PC-3 (cell line): ENCODE measurements at regions not wholly inside any gene's neighbourhood (a gene's known extent, or its start where the extent isn't known, plus 50 kb on each side); places are given as distances from the start of the nearest gene placed in this dataset.

Experiments
- ATAC-seq: fragments of 200-7000 bp; cut with Tn5 transposase; 2 replicates; pipeline ENCODE4 v1.9.1; 2020; ENCODE audit warnings: mild to moderate bottlenecking, moderate library complexity
- BruUV-seq: library from RNA; stranded (reverse); fragments of 400-500 nt; replicated peaks from 2 replicates; lab custom pipeline; 2021; lab: Mats Ljungman, UMichigan
- CTCF ChIA-PET: fragments of 300-600 bp; sonication (Branson Sonifier 250); formaldehyde crosslinking; loops from one replicate; lab custom pipeline; 2022; ENCODE audit warnings: antibody characterized with exemption; lab: Charles Lee
- POLR2A ChIA-PET: fragments of 300-600 bp; sonication (Branson Sonifier 250); formaldehyde crosslinking; loops from one replicate; lab custom pipeline; 2022; ENCODE audit warnings: antibody characterized with exemption; ENCODE audit not compliant: unreplicated experiment; lab: Charles Lee
- DNase-seq: peaks from one replicate; pipeline ENCODE4 v3.0.0-alpha.2; 2015
- H2AFZ ChIP-seq: fragments of 300-600 bp; sonication (generic); 2 replicates; pipeline ENCODE4 v1.6.0; 2016; ENCODE audit warnings: antibody characterized with exemption, low read length
- H3F3A ChIP-seq: fragments of 300-600 bp; sonication (generic); one replicate; pipeline ENCODE4 v1.6.0; 2017; ENCODE audit warnings: antibody characterized with exemption, low read length, control low read depth, mild to moderate bottlenecking; ENCODE audit not compliant: unreplicated experiment
- H3K27ac ChIP-seq: fragments of 300-600 bp; sonication (generic); 2 replicates; pipeline ENCODE4 v1.5.1; 2016; ENCODE audit warnings: mild to moderate bottlenecking, low read length
- H3K27me3 ChIP-seq: fragments of 300-600 bp; sonication (generic); 2 replicates; pipeline ENCODE4 v1.6.1; 2016; ENCODE audit warnings: low read length, mixed read lengths
- H3K36me3 ChIP-seq: fragments of 300-600 bp; sonication (generic); 2 replicates; pipeline ENCODE4 v1.6.1; 2016; ENCODE audit warnings: low read depth, mixed run types, low read length, mixed read lengths
- H3K4me1 ChIP-seq: fragments of 300-600 bp; sonication (generic); 2 replicates; pipeline ENCODE4 v1.5.1; 2016; ENCODE audit warnings: low read length; ENCODE audit not compliant: insufficient read depth
- H3K4me2 ChIP-seq: fragments of 300-600 bp; sonication (generic); 2 replicates; pipeline ENCODE4 v1.6.0; 2016; ENCODE audit warnings: low read length
- H3K4me3 ChIP-seq: fragments of 300-600 bp; sonication (generic); 2 replicates; pipeline ENCODE4 v1.5.1; 2016; ENCODE audit warnings: mild to moderate bottlenecking, low read length, mixed read lengths
- H3K79me2 ChIP-seq: fragments of 300-600 bp; sonication (generic); 2 replicates; pipeline ENCODE4 v1.6.1; 2017; ENCODE audit warnings: low read length, mixed read lengths
- H3K9ac ChIP-seq: fragments of 300-600 bp; sonication (generic); 2 replicates; pipeline ENCODE4 v1.6.0; 2016; ENCODE audit warnings: mild to moderate bottlenecking, low read length
- H3K9me2 ChIP-seq: fragments of 300-600 bp; sonication (generic); replicated peaks from 2 replicates; pipeline ENCODE4 v1.6.1; 2016; ENCODE audit warnings: mixed run types, low read length, mixed read lengths
- H3K9me3 ChIP-seq: fragments of 300-600 bp; sonication (generic); 2 replicates; pipeline ENCODE4 v1.6.1; 2016; ENCODE audit warnings: low read length, mixed read lengths
- H4K20me1 ChIP-seq: fragments of 300-600 bp; sonication (generic); 2 replicates; pipeline ENCODE4 v1.6.1; 2016; ENCODE audit warnings: low read length, mixed read lengths
- EZH2 ChIP-seq: fragments of 300-600 bp; sonication (generic); IDR thresholded peaks from one replicate; pipeline ENCODE4 v1.6.1; 2017; ENCODE audit warnings: antibody characterized with exemption, mild to moderate bottlenecking, low read length; ENCODE audit not compliant: unreplicated experiment
- EZH2phosphoT487 ChIP-seq: fragments of 300-600 bp; sonication (generic); IDR thresholded peaks from 2 replicates; pipeline ENCODE4 v1.6.1; 2018; ENCODE audit warnings: mild to moderate bottlenecking, antibody characterized with exemption, low read length, borderline replicate concordance
- intact Hi-C: fragments of 100-400 bp; cut with micrococcal nuclease; formaldehyde crosslinking; loops from 2 replicates; pipeline ENCODE4 v1.9.0; 2023
- TF ChIP-seq, protein P1 (sequence below): fragments of 300-600 bp; sonication (generic); conservative IDR thresholded peaks from 2 replicates; pipeline ENCODE4 v1.5.1; 2017; ENCODE audit warnings: antibody characterized with exemption, low read depth, mild to moderate bottlenecking, low read length

DNA sequence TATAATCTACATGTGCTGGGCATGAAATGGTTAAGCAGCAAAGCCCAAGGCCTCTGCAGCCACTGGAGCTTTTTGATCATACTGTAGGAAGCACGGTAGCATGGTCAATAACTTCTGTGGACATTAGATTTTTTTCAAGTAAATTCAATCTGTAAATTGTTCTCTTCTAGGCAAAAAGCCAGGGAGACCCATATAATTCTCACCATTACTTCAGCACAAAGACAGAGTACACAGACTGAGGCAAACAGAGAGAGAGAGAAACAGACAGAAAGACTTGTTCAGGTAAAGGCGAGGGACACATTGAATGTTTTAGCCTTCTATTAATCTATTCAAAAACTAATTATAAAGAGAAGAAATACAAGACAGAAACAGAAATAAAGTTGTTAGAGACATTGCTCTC lies 349.4 kb downstream of the RFC3 start:
- no TSS peak for BruUV-seq
- TF ChIP-seq, protein P1, sequence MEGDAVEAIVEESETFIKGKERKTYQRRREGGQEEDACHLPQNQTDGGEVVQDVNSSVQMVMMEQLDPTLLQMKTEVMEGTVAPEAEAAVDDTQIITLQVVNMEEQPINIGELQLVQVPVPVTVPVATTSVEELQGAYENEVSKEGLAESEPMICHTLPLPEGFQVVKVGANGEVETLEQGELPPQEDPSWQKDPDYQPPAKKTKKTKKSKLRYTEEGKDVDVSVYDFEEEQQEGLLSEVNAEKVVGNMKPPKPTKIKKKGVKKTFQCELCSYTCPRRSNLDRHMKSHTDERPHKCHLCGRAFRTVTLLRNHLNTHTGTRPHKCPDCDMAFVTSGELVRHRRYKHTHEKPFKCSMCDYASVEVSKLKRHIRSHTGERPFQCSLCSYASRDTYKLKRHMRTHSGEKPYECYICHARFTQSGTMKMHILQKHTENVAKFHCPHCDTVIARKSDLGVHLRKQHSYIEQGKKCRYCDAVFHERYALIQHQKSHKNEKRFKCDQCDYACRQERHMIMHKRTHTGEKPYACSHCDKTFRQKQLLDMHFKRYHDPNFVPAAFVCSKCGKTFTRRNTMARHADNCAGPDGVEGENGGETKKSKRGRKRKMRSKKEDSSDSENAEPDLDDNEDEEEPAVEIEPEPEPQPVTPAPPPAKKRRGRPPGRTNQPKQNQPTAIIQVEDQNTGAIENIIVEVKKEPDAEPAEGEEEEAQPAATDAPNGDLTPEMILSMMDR: no peak
- TF ChIP-seq EZH2phosphoT487 (no peak), EZH2 (no peak)
- H3K79me2 ChIP-seq: no peaks in the 10 kb centered on the region
- intact Hi-C loops: no loop called here
- H3K9ac ChIP-seq: no peak overlapping the region
- ATAC-seq (peak; percentile 18; the same call in 1 of the 2 replicates), DNase-seq (no peak)
- no peaks in the 10 kb centered on the region for H3F3A ChIP-seq
- no peaks in the 10 kb centered on the region for H3K9me3 ChIP-seq
- CTCF ChIA-PET: no interaction called here
- no peaks in the 10 kb centered on the region for H3K36me3 ChIP-seq
- peak overlapping the region; percentile 14; the same call in 1 of the 2 replicates for H3K27ac ChIP-seq
- peaks cover 20% of the 10 kb centered on the region for H3K4me1 ChIP-seq
- H3K9me2 ChIP-seq: no peaks in the 10 kb centered on the region
- no peak overlapping the region for H3K4me3 ChIP-seq
- 0 out of 2 replicates have a peak overlapping the region, but pooled peaks have one; percentile 11 for H3K4me2 ChIP-seq
- no peaks in the 10 kb centered on the region for H3K27me3 ChIP-seq
- H4K20me1 ChIP-seq: no peaks in the 10 kb centered on the region
- POLR2A ChIA-PET: no interaction called here
- 0 out of 2 replicates have a peak overlapping the region, but pooled peaks have one; percentile 14 for H2AFZ ChIP-seq

DNA sequence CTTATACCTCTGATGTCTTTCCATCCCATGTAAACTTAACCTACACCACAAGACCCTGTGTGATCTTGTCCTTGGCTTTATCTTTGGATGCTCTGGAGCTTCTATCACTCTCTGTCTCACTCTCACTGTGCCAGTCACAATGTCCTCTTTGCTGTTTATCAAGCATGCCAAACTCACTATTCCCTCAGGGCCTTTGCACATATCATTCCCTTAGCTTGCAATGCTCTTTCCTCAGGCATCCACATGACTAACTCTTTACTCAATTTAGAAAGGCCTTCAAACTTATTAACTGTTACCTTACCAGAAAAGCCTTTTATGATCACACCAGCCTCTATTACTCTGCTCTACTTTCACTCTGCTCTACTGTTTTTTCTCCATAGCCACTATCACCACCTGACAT lies 354.1 kb downstream of the RFC3 start:
- DNase-seq: peak; percentile 28
- Histone ChIP-seq H3K4me3 (no peak overlapping the region), H3K9me3 (no peaks in the 10 kb centered on the region), H3K9ac (no peak overlapping the region), H3K27ac (no peak overlapping the region), H3K9me2 (no peaks in the 10 kb centered on the region), H3K4me2 (no peak overlapping the region), H3F3A (no peaks in the 10 kb centered on the region), H3K79me2 (no peaks in the 10 kb centered on the region), H3K36me3 (no peaks in the 10 kb centered on the region), H4K20me1 (no peaks in the 10 kb centered on the region), H3K4me1 (peaks cover 10% of the 10 kb centered on the region), H2AFZ (no peak overlapping the region), H3K27me3 (no peaks in the 10 kb centered on the region)
- ChIA-PET CTCF (no interaction called here), POLR2A (no interaction called here)
- no peak for TF ChIP-seq EZH2
- TF ChIP-seq, protein P1: no peak
- TF ChIP-seq EZH2phosphoT487: no peak
- BruUV-seq: no TSS peak
- intact Hi-C loops: no loop called here
- ATAC-seq: no peak

DNA sequence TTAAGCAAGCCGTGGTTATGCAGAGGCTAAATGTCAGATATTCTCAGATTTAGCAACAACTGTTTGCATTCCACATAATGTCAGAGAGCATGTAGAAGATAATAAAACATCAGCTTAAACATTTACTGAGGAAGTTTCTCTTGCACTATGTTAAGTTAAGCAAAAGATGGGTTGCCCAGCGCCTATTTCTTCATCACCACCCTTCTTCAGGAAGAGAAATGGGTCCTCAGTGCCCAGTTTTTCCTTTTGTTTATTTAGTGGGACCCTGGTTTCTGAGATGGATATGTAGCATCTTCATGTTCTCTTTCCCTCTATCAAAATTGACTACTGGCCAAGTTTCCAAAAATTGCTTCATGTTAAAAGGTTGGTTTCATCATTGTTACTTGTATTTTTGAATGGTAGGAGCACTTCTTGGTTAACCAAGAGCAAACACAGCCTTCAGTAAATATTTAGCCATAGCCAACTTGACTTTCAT lies 356.8 kb downstream of the RFC3 start:
- DNase-seq: peak; percentile 27
- CTCF ChIA-PET: no interaction called here

More for the DNA sequence above, 356.8 kb downstream of the RFC3 start:
- Histone ChIP-seq H3K4me3 (no peak overlapping the region), H4K20me1 (no peaks in the 10 kb centered on the region), H3K36me3 (no peaks in the 10 kb centered on the region), H3K4me1 (no peaks in the 10 kb centered on the region; the same call in 1 of the 2 replicates), H3K4me2 (no peak overlapping the region), H2AFZ (no peak overlapping the region), H3K27me3 (no peaks in the 10 kb centered on the region), H3K79me2 (no peaks in the 10 kb centered on the region), H3K9ac (no peak overlapping the region), H3K9me3 (no peaks in the 10 kb centered on the region), H3F3A (no peaks in the 10 kb centered on the region), H3K27ac (no peak overlapping the region), H3K9me2 (no peaks in the 10 kb centered on the region)
- POLR2A ChIA-PET: no interaction called here
- intact Hi-C loops: no loop called here
- TF ChIP-seq EZH2 (no peak), EZH2phosphoT487 (no peak)
- TF ChIP-seq, protein P1: no peak
- no TSS peak for BruUV-seq
- peak; percentile 38 for ATAC-seq
